GM19397 (cell line): ENCODE measurements at regions not wholly inside any gene's neighbourhood (a gene's known extent, or its start where the extent isn't known, plus 50 kb on each side); places are given as distances from the start of the nearest gene placed in this dataset.

Source experiments
- ATAC-seq: cut with Tn5 transposase; IDR thresholded peaks from one replicate; pipeline ENCODE4 v1.9.1; 2021; ENCODE audit warnings: mild to moderate bottlenecking, moderate library complexity; ENCODE audit not compliant: unreplicated experiment

DNA sequence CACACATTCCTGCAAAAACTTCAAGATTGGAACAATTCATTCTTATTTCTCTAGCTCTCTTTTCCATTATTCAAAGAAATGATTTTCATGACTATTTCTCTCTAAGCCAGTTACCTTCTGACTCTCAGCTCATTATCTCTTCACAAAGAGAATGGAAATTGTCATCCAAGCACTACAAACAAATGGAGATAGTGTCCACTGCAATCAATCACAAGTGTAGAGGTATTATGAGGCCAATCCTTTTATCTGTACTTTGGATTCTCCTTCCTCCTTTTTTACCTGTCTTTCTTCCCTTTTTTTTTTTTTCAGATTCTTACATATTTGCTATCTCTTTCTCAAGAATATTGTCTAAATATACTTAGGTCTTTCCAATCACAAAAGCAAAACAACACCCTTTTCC is 497.7 kb upstream of the MEF2C start:
- no peak for ATAC-seq

DNA sequence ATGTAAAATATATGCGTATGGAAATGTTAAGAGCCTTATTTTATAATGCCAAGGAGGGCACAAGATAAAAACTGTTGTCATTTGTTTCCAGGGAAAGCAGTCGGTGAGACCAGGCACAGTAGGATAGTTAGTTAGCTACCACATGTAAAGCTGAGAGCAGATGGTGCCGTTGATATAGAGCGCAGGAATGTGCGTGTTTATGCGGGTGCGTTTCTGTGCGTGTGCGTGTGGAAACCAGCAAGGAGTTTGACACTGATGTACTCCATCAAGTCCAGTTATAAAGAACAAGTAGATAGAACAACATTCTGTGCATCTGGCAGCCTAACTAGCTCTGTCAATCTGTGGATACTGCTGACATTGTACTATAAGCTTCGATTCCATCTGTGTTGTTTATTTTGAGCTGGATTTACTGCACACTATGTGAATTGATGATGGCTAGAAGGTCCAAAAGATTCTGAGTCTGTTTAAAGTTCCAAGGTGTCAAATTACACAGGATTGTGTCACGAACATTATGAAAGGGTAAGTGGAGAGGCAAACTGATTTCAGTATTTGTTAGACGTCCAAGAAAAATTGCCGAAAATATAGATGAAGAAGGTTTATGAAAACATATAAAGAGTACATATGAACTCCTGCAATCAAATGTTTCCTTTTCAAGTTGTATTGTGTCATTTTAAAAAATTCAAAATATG is 494.9 kb upstream of the MEF2C start:
- no peak for ATAC-seq

DNA sequence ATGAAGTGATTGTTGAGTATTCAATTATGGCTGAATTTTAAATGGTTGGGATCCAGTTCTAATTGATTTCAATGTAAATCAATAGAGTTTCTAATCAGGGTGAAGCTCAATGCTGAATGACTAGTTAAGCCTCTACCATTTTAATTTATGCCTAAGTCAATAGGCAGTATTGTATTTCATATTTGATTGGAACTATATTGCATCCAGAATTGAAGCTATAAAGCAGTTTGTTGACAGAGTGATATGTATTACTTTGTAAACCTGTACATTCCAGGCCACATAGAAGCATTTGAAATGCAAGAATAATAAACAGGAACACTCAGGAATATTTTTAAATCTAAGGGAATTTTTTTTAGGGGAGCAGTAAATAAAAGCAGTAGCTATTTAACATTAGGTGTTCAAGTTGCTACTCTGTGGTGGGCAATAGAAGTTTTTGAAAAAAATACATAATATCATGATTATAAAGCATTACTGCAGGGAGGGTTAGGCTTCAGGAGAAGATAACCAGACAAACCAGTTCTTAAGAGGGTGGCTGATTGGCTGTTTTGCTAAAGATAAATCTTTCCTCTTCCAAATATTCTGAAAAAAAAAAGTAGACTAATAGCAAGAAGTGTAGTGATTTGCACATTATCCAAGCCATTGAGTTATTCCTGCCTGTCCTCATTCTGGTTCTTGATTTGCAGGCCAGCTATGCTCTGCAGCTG is 492.0 kb upstream of the MEF2C start:
- ATAC-seq: no peak

DNA sequence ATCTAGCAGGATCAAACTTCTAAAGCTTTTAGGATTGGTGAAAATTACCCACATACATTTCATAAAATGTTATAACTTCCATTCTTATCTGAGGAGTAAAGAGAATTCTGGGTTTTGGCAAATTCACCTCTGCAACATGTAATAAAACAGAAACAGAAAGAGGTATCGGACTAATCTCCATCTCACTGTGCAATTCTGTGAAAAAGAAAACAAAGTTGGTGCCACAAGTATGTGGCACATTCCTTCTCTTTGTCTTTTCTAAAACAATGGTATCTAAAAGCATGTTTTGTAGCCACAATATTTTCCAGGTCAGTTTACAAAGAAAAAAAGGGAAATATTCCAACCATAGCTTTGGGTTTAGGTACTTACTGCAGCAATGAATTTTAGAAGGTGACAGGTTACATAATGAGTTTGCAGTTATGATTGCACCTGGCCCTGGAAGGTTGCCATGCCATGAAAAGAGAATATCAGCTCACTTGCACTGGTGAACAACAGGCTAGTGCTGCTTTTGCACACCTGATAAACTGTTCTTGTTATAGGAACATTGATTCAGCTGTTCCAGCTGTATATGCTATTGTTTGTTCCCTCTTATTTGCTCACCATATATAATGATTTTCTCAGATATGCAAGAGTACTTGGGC is 491.3 kb upstream of the MEF2C start:
- no peak for ATAC-seq

DNA sequence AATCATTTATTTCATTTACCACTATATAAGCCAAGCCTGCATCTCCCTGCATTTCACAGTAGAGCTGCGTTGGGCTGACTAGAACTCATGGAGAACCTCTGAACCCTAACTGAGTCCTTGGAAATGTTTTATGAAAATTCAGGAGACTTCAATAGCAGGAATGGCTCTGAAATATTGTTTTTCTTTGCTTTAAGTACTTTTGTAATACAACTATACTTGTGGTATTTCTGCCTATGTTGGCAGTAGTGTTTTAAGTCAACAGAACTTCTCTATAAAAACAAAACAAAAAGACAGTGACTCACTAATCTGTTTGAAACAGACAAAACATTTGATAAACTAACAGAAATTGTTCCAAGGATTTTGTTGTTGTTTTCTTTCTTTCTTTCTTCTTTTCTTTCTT is 489.2 kb upstream of the MEF2C start:
- no peak for ATAC-seq

DNA sequence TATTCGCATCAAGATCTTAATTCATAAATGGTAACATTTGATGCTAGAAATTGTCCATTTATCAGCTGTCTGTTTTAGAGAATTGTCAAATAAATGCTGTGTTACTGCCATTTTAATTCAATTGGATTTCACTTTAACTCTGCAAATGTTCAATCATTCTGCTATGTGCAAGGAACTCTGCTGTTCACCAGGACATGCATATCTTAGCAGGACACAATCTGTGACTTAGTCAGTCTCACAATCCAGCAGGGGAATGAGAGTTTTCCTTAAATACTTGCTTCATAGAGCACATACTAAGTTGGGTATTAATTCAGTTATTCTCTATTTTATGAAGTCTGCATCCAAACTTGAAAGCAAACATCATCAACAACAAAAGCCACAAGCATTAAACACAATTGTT is 488.7 kb upstream of the MEF2C start:
- ATAC-seq: no peak

DNA sequence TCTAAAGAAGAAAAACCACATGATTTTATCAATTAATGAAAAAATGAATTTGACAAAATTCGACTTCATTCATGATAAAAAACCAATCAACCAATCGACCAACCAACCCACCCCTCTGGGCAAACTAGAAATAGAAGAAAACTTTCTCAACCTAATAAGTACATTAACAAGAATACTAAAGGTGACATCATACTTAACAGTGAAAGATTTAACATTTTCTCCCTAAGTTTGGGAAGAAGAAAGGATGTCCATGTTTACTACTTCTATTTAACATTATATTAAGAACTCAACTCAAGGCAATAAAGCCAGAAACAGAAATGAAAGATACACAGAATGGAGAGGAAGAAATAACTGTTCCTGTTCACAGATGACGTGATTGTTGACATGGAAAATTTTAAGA is 476.1 kb upstream of the MEF2C start:
- no peak for ATAC-seq

DNA sequence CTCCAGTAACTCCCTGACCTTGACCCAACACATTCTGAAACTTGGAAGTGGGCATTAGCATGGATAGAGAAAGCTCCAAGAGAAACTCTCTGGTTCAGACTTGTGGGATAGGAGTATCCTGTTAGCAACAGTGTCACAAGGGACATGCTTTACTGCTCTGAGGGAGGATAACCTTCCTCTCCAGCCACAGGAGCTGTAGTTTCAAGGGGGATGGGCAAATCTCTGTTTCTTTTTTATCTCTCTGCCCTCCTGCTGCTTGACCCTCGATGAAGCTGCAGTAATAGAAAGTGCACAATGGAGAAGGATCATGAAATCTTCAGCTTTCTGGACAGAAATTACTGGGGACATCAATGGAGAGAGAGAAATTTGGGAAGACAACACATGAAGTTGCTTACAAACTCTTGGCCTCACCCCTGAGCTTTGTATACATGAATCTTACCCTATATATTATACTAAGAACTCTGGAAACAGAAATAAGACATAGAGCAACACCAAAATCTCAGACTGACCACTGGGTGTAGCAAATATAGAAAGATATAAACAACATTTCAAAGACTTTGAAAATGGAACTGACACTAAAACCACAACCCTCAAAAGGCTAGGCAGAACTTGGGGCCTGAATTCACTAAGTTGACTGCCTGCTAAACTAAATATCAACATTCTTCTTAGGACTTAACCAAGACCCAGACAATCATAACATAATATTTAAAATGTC is 471.0 kb upstream of the MEF2C start:
- peak; percentile 69 for ATAC-seq

DNA sequence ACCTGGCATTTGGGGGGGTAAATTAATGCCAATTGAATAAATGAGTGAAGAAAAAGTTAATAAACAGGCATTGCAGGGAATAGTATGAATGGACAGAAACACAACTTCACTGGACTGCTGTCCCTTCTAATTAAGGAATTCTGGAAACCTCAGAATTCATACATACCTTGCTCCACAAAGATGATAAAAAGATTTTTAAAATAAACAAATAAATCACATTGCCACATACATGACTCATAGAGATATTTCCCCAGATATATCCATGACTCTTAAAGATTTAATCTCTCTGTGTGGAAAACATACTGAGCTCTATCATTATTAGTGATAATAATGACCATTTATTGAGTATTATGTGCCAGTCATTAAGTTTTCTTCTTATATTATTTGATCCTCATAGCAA is 469.0 kb upstream of the MEF2C start:
- ATAC-seq: no peak

DNA sequence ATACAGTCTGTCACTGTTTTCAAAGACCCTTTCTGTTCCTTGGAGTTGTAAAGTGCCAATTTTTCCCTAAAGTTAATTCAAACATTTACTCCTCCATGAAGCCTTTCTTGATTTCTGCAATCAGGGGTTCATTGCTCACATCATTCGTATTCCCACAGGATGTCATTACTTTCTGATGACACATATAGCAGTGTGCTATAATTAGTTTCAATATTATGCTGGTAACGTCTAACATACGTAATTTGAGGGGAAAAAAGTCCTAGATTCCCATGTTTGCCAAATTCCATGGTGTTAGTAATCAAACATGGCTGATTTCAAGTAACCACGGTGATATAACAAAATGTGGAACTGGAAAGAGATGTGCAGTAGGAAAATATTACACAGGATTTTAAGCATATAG is 468.2 kb upstream of the MEF2C start:
- ATAC-seq: no peak

DNA sequence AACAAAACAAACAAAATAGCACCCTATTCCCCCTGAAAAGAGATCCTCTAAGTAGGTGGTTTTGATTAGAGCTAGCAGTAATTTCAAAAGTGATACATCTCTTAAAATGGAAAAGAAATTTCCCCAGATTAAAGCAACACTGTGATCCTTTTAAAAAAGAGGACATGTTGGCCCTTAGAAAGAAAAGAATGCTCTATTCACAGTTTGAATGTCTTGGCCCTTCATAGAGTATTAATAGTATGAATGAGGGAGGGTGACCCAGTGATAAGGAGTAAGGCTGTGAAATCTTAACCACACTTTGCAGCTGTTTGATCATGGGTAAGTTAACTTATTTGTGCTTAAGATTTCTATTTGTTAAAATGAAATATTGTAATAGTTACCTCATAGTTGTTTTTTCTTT is 467.7 kb upstream of the MEF2C start:
- no peak for ATAC-seq

DNA sequence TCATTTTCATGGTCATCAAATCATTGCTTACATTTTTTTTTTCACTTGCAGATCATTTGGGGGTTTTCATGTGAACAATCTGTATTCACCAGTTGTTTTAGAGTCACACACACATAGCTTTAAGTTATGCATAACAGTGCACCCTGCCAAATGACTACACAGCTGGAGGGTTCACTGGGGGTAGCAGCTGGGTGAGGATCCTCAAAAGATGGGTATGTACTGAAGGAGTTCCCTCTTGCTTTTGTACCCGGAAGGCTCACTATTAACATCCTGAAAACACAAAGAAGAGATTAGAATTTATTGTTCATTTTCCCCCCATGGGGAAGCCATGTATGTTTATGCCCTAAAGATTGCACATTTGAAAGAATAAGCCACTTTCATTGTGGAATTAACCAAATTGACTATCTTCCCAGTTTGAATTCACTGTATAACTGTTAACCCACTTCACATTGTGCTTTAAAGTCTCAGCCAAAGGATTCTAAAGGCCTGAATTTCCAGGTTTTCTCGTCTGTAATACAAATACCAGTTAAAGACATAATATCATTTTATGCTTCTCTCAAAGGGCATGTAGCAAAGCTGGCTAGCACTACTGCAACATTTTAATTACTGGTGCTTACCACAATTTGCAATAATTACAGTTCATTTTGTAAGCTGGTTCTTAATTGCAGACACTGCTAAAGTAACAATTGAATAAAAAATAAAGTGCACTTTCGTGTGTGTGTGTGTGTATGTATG is 466.4 kb upstream of the MEF2C start:
- ATAC-seq: no peak

DNA sequence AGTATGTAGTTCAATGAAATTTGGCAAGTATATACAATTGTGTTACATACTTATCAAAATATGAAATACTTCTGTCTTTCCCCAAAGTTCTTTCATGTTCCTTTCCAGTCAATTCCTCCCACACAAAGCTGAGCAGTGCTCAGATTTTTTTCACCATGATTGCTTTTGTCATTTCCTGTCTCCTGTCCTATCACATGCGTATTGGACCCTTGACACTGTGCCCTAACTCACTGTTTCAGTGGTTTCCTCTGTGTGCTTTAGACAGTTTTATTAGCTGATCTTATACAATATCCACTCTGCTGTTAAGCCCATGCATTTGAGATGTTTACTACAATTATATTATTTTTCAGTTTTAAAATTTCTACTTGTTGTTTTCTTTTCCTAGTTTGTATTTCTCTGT is 463.6 kb upstream of the MEF2C start:
- no peak for ATAC-seq

DNA sequence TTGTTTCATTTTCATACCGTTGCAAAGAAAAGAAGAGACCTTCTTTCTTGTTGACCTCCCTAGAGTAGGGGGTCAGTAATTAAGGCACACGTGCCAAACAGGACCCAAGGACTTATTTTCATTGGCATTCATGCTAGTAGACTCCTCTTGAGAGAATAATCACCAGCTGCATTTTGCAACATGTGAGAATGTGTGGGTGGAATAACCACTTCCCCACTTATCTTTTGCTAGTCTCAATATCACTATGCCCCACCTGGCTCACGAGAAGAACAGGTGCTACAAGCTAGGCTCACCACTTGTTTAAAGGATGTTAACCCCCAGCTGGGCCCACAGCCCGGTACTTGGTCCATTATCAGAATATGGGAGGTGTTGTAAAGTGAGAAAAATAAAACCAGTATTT is 460.7 kb upstream of the MEF2C start:
- ATAC-seq: peak; percentile 91

DNA sequence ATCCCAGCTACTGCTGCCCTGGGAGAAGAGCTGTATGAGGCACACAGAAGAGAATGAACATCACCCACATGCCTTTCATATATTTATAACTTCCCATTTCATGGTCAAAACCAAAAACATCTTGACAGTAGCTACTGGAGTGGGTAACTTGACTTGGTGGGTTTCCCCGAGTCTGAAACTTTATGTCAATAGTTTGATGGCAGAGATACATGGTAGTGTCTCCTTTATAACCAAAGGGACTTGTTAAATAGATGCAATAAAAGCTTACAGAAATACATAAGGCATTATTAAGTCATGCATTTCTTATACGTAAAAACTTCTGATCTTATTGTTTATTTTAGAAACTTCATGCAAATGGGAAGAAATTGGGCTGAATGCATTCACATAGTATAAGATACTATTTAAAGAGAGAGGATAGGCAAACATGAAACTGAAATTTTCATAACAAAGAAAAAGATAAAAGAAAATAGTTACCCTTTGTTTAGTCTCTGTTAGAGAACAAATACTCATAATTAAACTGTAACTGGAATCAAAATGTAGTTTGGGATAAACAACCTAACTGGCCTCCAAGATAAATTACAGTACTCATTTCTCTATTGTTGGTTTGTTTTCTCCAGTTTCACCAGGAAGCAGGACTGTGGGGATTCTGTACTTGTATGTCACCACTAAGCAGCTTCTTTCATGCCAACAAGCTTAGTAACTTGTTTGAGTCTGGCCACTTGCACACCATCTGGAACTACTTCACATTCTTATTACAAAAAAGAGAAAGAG is 459.3 kb upstream of the MEF2C start:
- no peak for ATAC-seq

DNA sequence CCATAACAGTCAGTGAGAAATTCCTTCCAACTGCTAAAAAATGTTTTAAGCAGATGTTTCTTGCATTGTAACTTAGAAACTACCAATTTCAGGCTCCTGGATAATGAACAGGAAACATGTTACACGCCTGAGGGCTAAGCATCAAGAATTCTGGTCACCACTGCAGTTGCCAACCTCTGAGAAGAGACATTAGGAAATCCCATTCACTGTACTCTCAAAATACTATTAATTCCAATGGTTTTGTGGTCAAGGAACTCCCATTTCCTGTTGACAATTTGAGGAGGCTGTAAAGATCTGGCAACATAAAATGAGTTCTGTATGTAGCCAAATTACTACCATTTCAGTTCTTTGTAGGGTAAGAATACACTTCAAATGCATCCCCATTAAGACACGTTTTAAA is 456.0 kb upstream of the MEF2C start:
- ATAC-seq: no peak

DNA sequence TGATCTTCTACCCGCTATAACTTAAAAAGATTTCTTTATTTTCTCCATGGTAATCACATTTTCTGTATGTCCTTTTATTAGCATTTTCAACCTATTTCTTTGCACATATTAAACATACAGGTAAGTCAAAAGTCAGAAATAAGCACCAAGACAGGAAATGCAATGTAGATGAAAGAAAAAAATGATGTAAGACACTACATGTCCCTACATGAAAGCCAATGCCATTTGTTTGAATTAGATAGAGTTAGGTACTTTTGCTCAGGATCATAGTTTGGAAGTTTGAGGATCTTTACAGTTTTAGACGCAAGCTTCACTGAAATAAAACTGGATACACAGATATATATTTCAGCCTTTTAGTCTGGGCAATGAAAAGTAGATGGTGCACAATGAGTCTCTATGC is 453.1 kb upstream of the MEF2C start:
- no peak for ATAC-seq

DNA sequence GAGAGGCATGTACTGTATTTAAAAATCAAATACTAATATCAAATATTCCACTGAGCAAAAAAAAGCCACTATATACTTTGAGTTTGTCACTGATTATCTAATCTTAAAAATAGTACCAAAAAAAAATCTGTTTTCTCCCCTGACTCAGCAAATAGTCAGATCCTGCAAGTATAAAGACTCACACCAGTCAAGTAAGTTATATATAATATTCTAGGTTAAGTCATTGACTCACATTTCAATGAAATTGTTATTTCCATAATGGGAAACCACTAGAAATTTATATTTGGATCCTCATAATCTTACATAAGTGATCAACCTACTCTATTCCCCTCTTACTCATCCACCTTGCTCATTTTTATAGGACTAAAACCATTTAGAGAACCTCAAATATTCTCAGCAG is 447.2 kb upstream of the MEF2C start:
- no peak for ATAC-seq

DNA sequence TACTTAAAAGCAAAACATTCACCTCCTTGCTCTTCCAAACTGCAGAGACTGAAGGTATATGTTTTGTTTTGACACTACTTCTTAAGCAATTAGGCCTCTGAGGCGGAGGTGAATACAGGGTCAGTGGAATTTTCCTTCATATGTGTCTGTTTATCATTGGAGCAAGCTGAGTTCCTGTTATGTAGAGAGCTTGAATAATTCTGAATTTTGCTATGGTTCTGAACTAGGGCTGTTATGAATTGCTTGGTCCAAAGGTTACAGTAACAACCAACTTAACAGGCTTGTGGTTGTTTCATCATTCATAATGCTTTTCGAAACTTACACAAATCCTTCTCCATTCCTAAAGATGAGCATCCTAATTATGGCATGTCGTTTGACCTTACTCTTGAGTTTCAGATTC is 444.6 kb upstream of the MEF2C start:
- no peak for ATAC-seq

DNA sequence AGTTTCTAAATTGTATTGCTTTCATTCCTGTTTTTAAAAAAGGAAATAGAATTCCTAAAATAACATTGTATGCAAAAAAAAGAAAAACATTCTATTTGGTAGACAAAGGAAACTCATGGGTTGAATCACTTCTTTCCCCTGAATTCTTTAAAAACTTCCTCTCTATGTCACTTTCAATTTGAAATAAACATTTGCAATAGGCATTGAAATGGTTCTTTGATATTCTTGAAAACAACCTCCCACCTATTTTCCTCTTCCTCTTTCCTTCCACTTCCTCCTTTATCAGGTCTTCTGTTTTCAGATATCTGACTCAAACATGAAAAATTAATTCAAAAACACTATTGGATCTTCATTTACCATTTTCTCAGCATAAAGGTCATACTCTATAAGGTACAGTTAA is 442.0 kb upstream of the MEF2C start:
- ATAC-seq: no peak
